ENCODE measurements at regions not wholly inside any gene's neighbourhood (a gene's known extent, or its start where the extent isn't known, plus 50 kb on each side); places are given as distances from the start of the nearest gene placed in this dataset.

- TF ChIP-seq CTCF (IDR thresholded peaks at IDR 0.05; ENCODE audit: low read depth, low read length): no peak
- DNase-seq (ENCODE audit: extremely low read depth, low read depth): no peak
Measured at GRCh38 chr16:5385811-5386210, 288.2 kb upstream of the EEF2KMT start.

GRCh38 chr16:5385115-5385514 is 287.5 kb upstream of the EEF2KMT start:
- DNase-seq (ENCODE audit: extremely low read depth, low read depth): no peak
- no peak for TF ChIP-seq CTCF (IDR thresholded peaks at IDR 0.05; ENCODE audit: low read depth, low read length)

GRCh38 chr16:5383737-5384136 is 286.1 kb upstream of the EEF2KMT start:
- no peak for TF ChIP-seq CTCF (IDR thresholded peaks at IDR 0.05; ENCODE audit: low read depth, low read length)
- no peak for DNase-seq (ENCODE audit: extremely low read depth, low read depth)

- no peak for DNase-seq (ENCODE audit: extremely low read depth, low read depth)
- no peak for TF ChIP-seq CTCF (IDR thresholded peaks at IDR 0.05; ENCODE audit: low read depth, low read length)
Measured at GRCh38 chr16:5382484-5382883, 284.9 kb upstream of the EEF2KMT start.

GRCh38 chr16:5381481-5381880 is 283.9 kb upstream of the EEF2KMT start:
- no peak for DNase-seq (ENCODE audit: extremely low read depth, low read depth)
- no peak for TF ChIP-seq CTCF (IDR thresholded peaks at IDR 0.05; ENCODE audit: low read depth, low read length)

- DNase-seq (ENCODE audit: extremely low read depth, low read depth): no peak
- TF ChIP-seq CTCF (IDR thresholded peaks at IDR 0.05; ENCODE audit: low read depth, low read length): no peak
Measured at GRCh38 chr16:5379954-5380353, 282.4 kb upstream of the EEF2KMT start.

- no peak for DNase-seq (ENCODE audit: extremely low read depth, low read depth)
- no peak for TF ChIP-seq CTCF (IDR thresholded peaks at IDR 0.05; ENCODE audit: low read depth, low read length)
Measured at GRCh38 chr16:5378531-5378930, 280.9 kb upstream of the EEF2KMT start.
